Right lobe of liver (tissue), 4 donors: ENCODE measurements at regions not wholly inside any gene's neighbourhood (a gene's known extent, or its start where the extent isn't known, plus 50 kb on each side); places are given as distances from the start of the nearest gene placed in this dataset.

Experiments
- CTCF ChIP-seq, 4 donors: fragments of 200-600 bp in 3 of 4; fragments of 450-650 bp in 1 of 4; IDR thresholded peaks; one replicate each; pipeline versions ENCODE4 v1.5.1 to v1.8.0; 2016 to 2022; ENCODE audit warnings: antibody characterized with exemption in 4 of 4, mild to moderate bottlenecking in 2 of 4
- POLR2A ChIP-seq: fragments of 450-650 bp; IDR thresholded peaks from one replicate; pipeline ENCODE4 v1.6.1; 2017; ENCODE audit warnings: antibody characterized with exemption, mild to moderate bottlenecking
- donor health status: DM: no; HTN: no; CAD: no.
- donor health status: DM: no; HTN: no; CAD: no.
- donor health status: DM: no; HTN: yes; CAD: no.

GRCh38 chrX:35743331-35743730 lies 54.8 kb upstream of the MAGEB16 start:
- no peak for TF ChIP-seq CTCF (IDR thresholded peaks at IDR 0.05)
- no peak for TF ChIP-seq POLR2A
